Fibroblast of the conjunctiva (primary cell): ENCODE measurements at regions not wholly inside any gene's neighbourhood (a gene's known extent, or its start where the extent isn't known, plus 50 kb on each side); places are given as distances from the start of the nearest gene placed in this dataset.
"Not testable (repeated sequence)": the region's sequence is repeated elsewhere in the genome, so short reads cannot be mapped to it uniquely, and the experiment has no call there.

ENCODE experiments used
- DNase-seq: peaks from one replicate; pipeline ENCODE4 v3.0.0-alpha.2; 2010; ENCODE audit warnings: low read depth

GRCh38 chr4:160709546-160709945, 1454.3 kb downstream of the FSTL5 start:
- DNase-seq, result no peak

GRCh38 chr4:160716551-160716950, 1447.2 kb downstream of the FSTL5 start:
- DNase-seq, result no peak

DNA sequence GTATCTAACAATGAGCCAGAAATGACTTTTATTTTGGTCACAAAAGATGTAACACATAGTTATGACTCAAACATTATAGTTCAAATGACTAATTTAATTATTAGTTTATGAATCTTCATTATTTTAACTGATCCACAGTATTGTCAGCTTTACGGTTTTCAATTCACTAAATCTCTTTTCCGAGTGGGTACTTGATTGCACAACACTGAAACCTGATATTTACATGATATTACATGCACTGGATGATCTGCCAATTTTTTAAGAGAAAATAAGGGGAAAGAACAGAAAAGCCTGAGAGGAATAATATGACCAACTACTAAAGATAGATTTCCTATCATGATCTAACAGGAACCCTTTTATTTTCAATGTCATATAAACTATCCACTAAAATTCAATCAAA, 1446.0 kb downstream of the FSTL5 start:
- no peak for DNase-seq

GRCh38 chr4:160724063-160724462, 1439.7 kb downstream of the FSTL5 start:
- DNase-seq, result no peak

DNA sequence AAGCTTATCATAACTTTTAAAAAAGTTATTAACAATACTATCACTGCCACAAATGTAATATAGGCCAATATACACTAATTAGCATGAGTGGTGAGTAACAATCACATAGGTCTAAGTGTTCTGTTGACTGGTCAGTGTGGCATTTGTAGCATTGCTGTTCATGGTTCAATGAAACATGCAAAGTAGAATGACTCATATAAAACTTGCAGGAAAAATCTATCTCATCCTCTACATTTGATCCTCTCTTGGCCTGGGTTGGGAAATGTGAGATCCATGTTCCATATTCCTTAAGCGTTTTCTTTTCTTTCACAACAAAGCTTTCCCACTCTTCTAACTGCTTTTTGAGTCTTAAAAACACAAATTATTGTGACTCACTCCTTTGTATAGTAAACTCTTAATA, 1418.7 kb downstream of the FSTL5 start:
- DNase-seq, result no peak

DNA sequence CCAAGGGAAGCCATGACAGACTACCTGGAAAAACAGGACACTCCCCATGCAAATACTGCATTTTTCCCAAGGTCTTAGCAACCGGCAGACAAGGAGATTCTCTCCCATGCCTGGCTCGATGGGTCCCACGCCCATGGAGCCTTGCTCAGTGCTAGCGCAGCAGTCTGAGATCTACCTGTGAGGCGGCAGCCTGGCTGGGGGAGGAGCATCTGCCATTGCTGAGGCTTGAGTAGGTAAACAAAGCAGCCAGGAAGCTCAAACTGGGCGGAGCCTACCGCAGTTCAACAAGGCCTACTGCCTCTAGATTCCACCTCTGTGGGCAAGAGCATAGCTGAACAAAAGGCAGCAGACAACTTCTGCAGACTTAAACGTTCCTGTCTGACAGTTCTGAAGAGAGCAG, 1417.2 kb downstream of the FSTL5 start:
- DNase-seq, result not testable (repeated sequence)

- no peak for DNase-seq
These were observed 1391.1 kb downstream of the FSTL5 start for GRCh38 chr4:160772668-160773067.

DNA sequence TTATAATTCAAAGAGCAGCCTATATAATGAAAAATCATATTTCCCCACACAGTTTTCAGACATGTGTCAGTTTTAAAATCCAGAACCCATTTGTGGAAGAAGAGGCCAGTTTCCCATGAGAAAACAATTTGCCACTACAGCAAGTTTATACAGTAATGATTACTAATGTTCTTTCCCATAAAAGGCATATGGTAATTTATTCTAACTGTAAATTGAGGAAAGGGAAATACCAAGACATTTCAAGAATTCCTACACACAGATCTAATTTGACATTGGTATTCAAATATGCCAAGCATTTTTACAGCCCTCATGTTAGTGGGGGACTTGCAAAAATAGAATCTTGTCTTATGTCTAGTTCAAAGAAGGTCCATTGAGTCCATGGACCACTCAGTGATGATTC, 1368.6 kb downstream of the FSTL5 start:
- DNase-seq, result no peak

GRCh38 chr4:160808174-160808573, 1355.6 kb downstream of the FSTL5 start:
- DNase-seq, result no peak

DNA sequence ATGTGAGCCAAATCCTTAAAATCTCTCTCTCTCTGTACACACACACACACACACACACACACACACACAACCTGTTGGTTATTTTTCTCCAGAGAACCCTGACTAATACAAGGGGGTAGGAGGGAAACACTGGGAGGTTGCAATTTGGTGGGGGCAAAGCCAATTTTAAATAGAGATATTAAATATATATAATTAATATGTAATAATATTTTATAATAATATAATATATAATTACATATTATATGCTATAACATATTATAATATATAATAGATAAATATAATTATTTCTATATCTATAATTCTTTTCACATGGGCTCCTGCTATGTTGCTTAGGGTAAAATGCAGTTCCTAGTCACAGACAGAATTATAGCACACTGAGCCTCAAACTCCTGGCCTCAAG, 1354.2 kb downstream of the FSTL5 start:
- no peak for DNase-seq

DNA sequence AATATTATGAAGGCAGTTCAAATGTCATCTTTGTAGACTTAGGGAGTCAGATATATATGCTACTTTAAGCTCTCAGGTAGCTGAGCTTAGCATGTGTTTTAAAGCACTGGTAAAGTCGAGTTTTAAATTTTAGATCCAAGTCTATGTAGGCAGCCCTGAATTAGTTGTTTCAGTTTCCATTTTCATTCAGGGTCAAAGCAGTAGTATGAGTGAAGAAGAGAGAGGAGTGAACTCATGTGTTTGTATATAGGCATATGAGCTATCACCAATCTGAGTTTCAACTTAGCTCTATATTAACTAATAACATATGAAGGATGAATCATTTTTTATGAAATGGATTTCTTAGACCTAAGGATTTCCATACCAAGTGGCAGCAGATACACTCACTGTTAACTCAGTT, 1353.4 kb downstream of the FSTL5 start:
- DNase-seq, result no peak

DNA sequence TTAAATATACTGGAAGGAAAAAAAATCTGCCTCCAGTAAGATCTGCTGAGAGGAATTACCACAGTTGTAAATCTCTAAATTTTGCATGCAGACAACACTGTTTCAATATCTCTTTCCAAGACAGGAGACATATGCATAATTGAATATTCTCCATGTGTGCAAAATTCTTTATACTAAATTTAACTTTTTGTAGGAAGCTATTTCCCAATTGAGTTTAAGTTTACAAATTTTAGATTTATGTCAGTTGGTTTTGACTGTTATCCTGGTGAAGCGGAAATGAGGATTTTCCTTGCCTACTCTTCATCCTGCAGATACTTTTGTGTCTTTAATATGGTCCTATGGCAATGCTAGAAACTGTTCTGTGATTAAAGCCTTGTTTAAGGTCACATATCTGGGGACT, 1352.9 kb downstream of the FSTL5 start:
- DNase-seq, result no peak

GRCh38 chr4:160811956-160812355, 1351.8 kb downstream of the FSTL5 start:
- no peak for DNase-seq

DNA sequence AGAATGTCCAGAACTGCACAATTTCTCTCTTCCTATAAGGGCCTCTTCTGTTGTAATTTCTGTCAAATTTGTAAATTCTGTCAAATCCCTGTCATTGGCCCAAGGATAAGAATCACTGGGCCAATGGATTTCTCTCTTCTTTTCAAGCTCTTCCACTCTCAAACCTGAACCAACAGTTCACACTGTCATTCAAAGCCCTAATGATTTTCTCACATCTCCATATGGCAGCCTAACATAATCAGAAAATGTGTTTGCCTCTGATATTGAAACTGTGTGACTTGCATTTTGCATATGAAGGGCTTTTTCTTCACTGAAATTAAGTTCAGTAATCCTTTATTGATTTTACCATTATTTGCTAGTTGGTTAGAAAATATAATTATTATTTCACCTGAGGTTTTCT, 1349.1 kb downstream of the FSTL5 start:
- no peak for DNase-seq

GRCh38 chr4:160818571-160818970, 1345.2 kb downstream of the FSTL5 start:
- DNase-seq, result no peak

GRCh38 chr4:160819791-160820190, 1344.0 kb downstream of the FSTL5 start:
- no peak for DNase-seq

- no peak for DNase-seq
These were observed 1339.3 kb downstream of the FSTL5 start for GRCh38 chr4:160824481-160824880.

DNA sequence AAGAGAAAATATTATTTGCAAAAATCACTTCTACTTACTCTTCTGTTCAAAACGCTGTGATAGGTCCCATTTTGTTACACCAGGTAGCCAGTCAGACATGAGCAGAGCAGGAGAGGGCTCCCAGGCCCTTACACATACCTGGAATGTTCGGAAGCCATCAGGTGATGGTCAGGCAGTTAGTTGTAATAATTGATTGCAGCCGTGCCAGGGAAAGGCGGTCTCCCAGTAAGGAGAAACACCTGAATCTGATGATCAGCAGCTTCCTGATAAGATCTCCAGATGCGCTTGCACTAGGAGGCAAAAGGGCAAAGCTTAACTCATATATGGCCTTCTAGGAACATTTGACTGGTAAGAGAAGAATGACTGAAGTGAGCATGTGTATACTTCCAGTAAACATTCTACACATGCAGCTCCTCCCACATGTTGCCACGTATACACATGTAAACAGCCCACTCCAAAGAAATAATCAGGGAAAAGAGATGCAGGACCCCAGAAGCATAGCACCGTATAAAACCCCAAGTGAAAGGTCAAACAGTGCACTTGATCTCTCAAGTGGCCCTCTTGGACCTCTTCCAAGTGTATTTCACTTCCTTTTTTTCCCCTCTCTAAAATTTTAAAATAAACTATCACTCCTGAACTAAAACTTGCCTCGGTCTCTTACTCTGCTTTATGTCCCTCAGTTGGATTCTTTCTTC, 1338.0 kb downstream of the FSTL5 start:
- DNase-seq, result no peak

DNA sequence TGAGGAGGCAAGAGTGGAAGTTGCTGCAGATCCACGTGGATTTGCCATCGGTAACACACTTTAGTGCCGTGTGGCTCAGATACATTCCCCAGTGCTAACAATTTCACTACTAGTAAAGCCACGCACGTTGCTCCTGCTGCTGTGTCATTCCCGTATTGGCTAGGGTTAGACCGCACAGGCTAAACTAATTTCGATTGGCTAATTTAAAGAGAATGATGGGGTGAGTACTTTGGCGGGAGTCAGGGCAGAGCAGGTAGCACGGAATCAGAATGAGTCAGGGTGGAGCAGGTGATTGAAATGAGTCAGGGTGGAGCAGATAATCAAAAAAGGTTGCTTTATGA, 1337.5 kb downstream of the FSTL5 start:
- DNase-seq, result no peak

DNA sequence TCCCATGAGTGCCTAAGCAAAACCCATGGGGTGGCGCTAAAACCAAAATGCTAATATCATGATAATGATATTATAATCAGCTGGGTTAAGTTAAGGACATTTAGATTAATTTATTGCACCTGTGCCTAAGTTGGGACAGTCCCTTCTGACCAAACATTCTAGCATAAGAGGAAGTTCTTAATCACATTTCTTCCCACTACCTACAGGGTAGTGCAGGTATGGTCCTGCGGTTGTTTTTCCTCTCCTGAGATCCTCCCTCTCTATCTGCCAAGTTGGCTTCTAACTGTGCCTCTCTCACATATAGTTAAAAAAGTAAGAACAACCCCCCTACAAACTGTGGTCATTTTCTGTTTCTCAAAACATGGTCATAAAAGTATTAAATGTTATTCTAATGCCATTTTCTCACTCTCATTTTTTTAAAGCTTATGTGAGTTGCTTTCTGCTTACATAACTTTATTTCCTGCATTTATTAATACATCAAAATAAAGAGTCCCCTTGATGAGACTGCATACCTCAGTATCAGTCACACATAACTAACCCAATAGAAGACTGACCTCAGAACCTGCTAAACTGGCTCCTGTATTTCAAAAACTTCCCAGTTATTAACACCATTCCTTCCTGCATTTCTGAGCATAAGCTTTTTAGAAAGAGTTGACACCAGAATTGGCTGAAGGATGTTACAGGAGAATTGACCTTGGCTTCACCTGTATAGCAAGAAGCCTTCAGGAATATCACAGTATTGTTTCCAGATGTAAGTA, 1332.5 kb downstream of the FSTL5 start:
- DNase-seq, result no peak

GRCh38 chr4:160835789-160836188, 1328.0 kb downstream of the FSTL5 start:
- no peak for DNase-seq

DNA sequence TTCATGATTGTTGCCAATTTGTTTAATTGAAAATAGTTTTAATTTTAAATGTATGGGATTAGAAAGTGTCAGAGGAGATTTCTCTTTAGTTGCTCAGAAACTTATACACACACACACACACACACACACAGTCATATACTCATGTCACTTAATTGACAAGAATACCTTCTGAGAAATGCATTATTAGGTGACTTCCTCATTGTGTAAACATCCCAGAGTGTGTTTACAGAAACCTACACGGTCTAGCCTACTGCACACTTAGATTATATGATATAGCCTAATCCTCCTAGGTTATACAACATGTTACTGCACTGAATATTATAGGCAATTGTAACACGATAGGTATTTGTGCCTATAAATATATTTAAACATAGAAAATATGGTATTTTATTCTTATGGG, 1327.4 kb downstream of the FSTL5 start:
- DNase-seq, result no peak

DNA sequence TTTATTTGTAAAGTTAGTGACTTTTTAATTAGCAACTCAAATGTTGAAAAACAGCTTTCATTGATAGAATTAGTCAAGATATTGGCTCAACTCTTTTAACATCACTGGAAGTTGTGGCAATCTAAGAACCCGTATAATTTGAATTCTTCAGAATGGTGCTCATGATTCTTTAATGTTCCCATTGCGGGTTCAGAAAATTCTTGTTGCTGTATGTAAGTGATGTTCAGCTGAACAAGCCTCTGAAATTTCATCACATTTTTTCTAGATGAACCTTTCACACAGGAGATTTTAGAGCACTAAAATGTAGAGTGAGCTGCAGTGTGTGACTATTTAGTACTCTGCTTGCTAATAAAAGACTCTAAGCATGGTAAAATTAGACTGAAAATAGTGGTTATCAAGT, 1317.7 kb downstream of the FSTL5 start:
- DNase-seq, result no peak

GRCh38 chr4:160847228-160847627, 1316.6 kb downstream of the FSTL5 start:
- DNase-seq, result no peak
